ENCODE measurements at regions not wholly inside any gene's neighbourhood (a gene's known extent, or its start where the extent isn't known, plus 50 kb on each side); places are given as distances from the start of the nearest gene placed in this dataset.

- no peak overlapping the region for H3K4ac ChIP-seq (ENCODE audit: low read depth, low read length)
- H3K27me3 ChIP-seq (ENCODE audit: insufficient read depth, low read length), result no peaks in the 10 kb centered on the region
- no peak overlapping the region for H3K9ac ChIP-seq (ENCODE audit: extremely low read depth, insufficient read length, low read length)
- H2BK12ac ChIP-seq (ENCODE audit: insufficient read length, low read depth, low read length), result no peak overlapping the region
- no peak overlapping the region for H3K27ac ChIP-seq (ENCODE audit: insufficient read length, low read depth, low read length)
- Mint-ChIP-seq H3K4me1 (no peaks in the 10 kb centered on the region), H3K9me3 (peaks cover 39 to 74% of the 10 kb centered on the region in 2 experiments), H3K27ac (no peak overlapping the region), H3K27me3 (ENCODE audit: low read depth) (peaks cover 5% of the 10 kb centered on the region), H3K4me3 (no peak overlapping the region), H3K36me3 (ENCODE audit: insufficient read depth in 1 of 3, low read depth in 3 of 3) (peaks cover 24 to 42% (median 26%) of the 10 kb centered on the region in 3 experiments)
- H2AK5ac ChIP-seq (ENCODE audit: insufficient read length, low read length), result no peak overlapping the region
- H3K9me3 ChIP-seq (ENCODE audit: control insufficient read depth, low read depth, low read length), result peaks cover 56% of the 10 kb centered on the region
- no peak overlapping the region for H2BK20ac ChIP-seq (ENCODE audit: low read depth, low read length, poor library complexity, severe bottlenecking)
- no peaks in the 10 kb centered on the region for H3K79me2 ChIP-seq (ENCODE audit: insufficient read depth, low read length)
- no peak overlapping the region for H3K14ac ChIP-seq (ENCODE audit: insufficient read depth, low read length)
- H4K20me1 ChIP-seq (ENCODE audit: control insufficient read depth, insufficient read depth, insufficient read length), result no peaks in the 10 kb centered on the region
- no peak overlapping the region for H2BK15ac ChIP-seq (ENCODE audit: low read depth, low read length)
- no peak overlapping the region for H4K91ac ChIP-seq (ENCODE audit: insufficient read length, low read depth, low read length)
- no peak overlapping the region for H3K23ac ChIP-seq (ENCODE audit: insufficient read length, low read depth, low read length)
- H3K4me1 ChIP-seq (ENCODE audit: insufficient read depth, low read length), result no peaks in the 10 kb centered on the region
- no peak for TF ChIP-seq CTCF (conservative IDR thresholded peaks at IDR 0.05)
- no peak overlapping the region for H4K8ac ChIP-seq (replicated peaks; ENCODE audit: insufficient read length, low read depth, low read length)
- no peak overlapping the region for H3K56ac ChIP-seq (ENCODE audit: insufficient read length, low read depth, low read length)
- no peak overlapping the region for H3K18ac ChIP-seq (ENCODE audit: insufficient read length, low read depth, low read length)
- no peak for DNase-seq
- H2AFZ ChIP-seq (ENCODE audit: low read length), result no peak overlapping the region
- no peak overlapping the region for H3K4me2 ChIP-seq (ENCODE audit: insufficient read depth, insufficient read length, low read length)
- H2BK5ac ChIP-seq (ENCODE audit: insufficient read length, low read length), result no peak overlapping the region
- WGBS (ENCODE audit: extremely low coverage, insufficient read length, low lambda C conversion rate), result no CpG with 5 or more reads among the region's 49 CpGs
- no peak overlapping the region for H3T11ph ChIP-seq (ENCODE audit: low read length)
- no peak overlapping the region for H4K5ac ChIP-seq (ENCODE audit: insufficient read length, low read depth, low read length)
- H3K79me1 ChIP-seq (ENCODE audit: insufficient read depth, low read depth, low read length, poor library complexity, severe bottlenecking), result no peaks in the 10 kb centered on the region
- no peaks in the 10 kb centered on the region for H3K23me2 ChIP-seq (ENCODE audit: insufficient read length, low read depth, low read length, poor library complexity, severe bottlenecking)
- H2BK120ac ChIP-seq (ENCODE audit: low read depth, low read length, poor library complexity, severe bottlenecking), result no peak overlapping the region
These were observed 1957.5 kb upstream of the DEFB115 start for GRCh38 chr20:29299811-29300578.

All from H9 (cell line).